Esophagus squamous epithelium (tissue), 5 donors: ENCODE measurements at regions not wholly inside any gene's neighbourhood (a gene's known extent, or its start where the extent isn't known, plus 50 kb on each side); places are given as distances from the start of the nearest gene placed in this dataset.

Experiments
- DNase-seq: peaks from one replicate; lab custom pipeline; 2025; lab: John Stamatoyannopoulos, UW
- H3K27ac ChIP-seq, 4 donors: fragments of 200-600 bp; sonication (generic); one replicate each; pipeline ENCODE4 v1.5.1; 2016 to 2019; ENCODE audit warnings: mild to moderate bottlenecking in 1 of 4
- H3K27me3 ChIP-seq, 4 donors: fragments of 200-600 bp; sonication (generic); 1 replicate in 3 of 4; 2 replicates in 1 of 4; pipeline versions ENCODE4 v1.5.1 to v1.6.0; 2017 to 2021; ENCODE audit warnings: antibody characterized with exemption in 1 of 4
- H3K36me3 ChIP-seq, 3 donors: fragments of 200-600 bp; sonication (generic); one replicate each; pipeline ENCODE4 v1.5.1; 2016 to 2019
- H3K4me1 ChIP-seq, 3 donors: fragments of 200-600 bp; sonication (generic); one replicate each; pipeline ENCODE4 v1.5.1; 2017 to 2019
- H3K4me3 ChIP-seq, 4 donors: fragments of 200-600 bp; sonication (generic); 1 replicate in 3 of 4; 2 replicates in 1 of 4; pipeline ENCODE4 v1.5.1; 2016 to 2019; ENCODE audit warnings: mild to moderate bottlenecking in 2 of 4, moderate library complexity in 1 of 4
- H3K9me3 ChIP-seq, 3 donors: fragments of 200-600 bp; sonication (generic); one replicate each; pipeline ENCODE4 v1.5.1; 2016 to 2019
- CTCF ChIP-seq, 6 experiments: fragments of 450-650 bp in 4 of 6; fragments of 200-600 bp in 2 of 6; sonication (generic) in 2 of 6; IDR thresholded peaks; one replicate each; pipeline ENCODE4 v1.5.1; 2016 to 2019; ENCODE audit warnings: antibody characterized with exemption in 6 of 6, mild to moderate bottlenecking in 4 of 6, moderate library complexity in 4 of 6
- POLR2A ChIP-seq, 4 donors: fragments of 450-650 bp; IDR thresholded peaks; one replicate each; pipeline ENCODE4 v1.6.1; 2017; ENCODE audit warnings: antibody characterized with exemption in 4 of 4, mild to moderate bottlenecking in 4 of 4, moderate library complexity in 3 of 4
- WGBS, 2 donors: methylation state at CpG; one replicate each; pipeline ENCODE4 v1.1.5; 2018; 5-methylcytosine and 5-hydroxymethylcytosine counted together
- intact Hi-C: fragments of 100-400 bp; cut with DNase I; formaldehyde crosslinking; loops from one replicate; pipeline ENCODE4 v1.15.0; 2022
- donor health status: DM: yes; HTN: yes; CAD: no.

GRCh38 chr3:13133471-13133981 lies 60.3 kb upstream of the IQSEC1 start:
- TF ChIP-seq POLR2A (IDR thresholded peaks at IDR 0.05) (no peak), CTCF (IDR thresholded peaks at IDR 0.05) (no peak)

GRCh38 chr3:13132731-13133410 lies 59.6 kb upstream of the IQSEC1 start:
- DNase-seq = no peak
- no peaks in the 10 kb centered on the region for H3K9me3 ChIP-seq
- H3K4me1 ChIP-seq = no peaks in the 10 kb centered on the region
- no peak overlapping the region for H3K27ac ChIP-seq
- intact Hi-C loops = no loop called here
- WGBS, 2 donors = 48 to 53% methylated on average over 5 of the region's 6 CpGs
- H3K4me3 ChIP-seq = no peak overlapping the region
- H3K36me3 ChIP-seq = no peaks in the 10 kb centered on the region
- H3K27me3 ChIP-seq = peaks cover 0 to 16% (median 0%) of the 10 kb centered on the region in 4 donors
- TF ChIP-seq POLR2A (IDR thresholded peaks at IDR 0.05) (no peak), CTCF (IDR thresholded peaks at IDR 0.05) (no peak)

More at GRCh38 chr3:13133471-13133981, 60.3 kb upstream of the IQSEC1 start:
- Histone ChIP-seq H3K4me1 (no peaks in the 10 kb centered on the region), H3K4me3 (no peak overlapping the region), H3K36me3 (no peaks in the 10 kb centered on the region), H3K9me3 (no peaks in the 10 kb centered on the region), H3K27ac (no peak overlapping the region), H3K27me3 (peaks cover 0 to 16% (median 0%) of the 10 kb centered on the region in 4 donors)
- 69 to 83% methylated on average over 9 to 13 of the region's 14 CpGs for WGBS, 2 donors
- intact Hi-C loops = no loop called here
- DNase-seq = no peak

GRCh38 chr3:13132281-13132680 lies 59.1 kb upstream of the IQSEC1 start:
- 56 to 69% methylated on average over 4 of the region's 4 CpGs for WGBS, 2 donors
- Histone ChIP-seq H3K4me3 (no peak overlapping the region), H3K27ac (no peak overlapping the region), H3K27me3 (peaks cover 0 to 16% (median 0%) of the 10 kb centered on the region in 4 donors), H3K4me1 (no peaks in the 10 kb centered on the region), H3K9me3 (no peaks in the 10 kb centered on the region), H3K36me3 (no peaks in the 10 kb centered on the region)
- DNase-seq = no peak
- intact Hi-C loops = no loop called here
- TF ChIP-seq CTCF (IDR thresholded peaks at IDR 0.05) = no peak

GRCh38 chr3:13130464-13131193 lies 57.4 kb upstream of the IQSEC1 start:
- no peak for DNase-seq
- H3K9me3 ChIP-seq = no peaks in the 10 kb centered on the region
- WGBS, 2 donors = 70% methylated on average over 3 of the region's 3 CpGs
- H3K4me1 ChIP-seq = no peaks in the 10 kb centered on the region
- H3K4me3 ChIP-seq = no peak overlapping the region
- no peak overlapping the region for H3K27ac ChIP-seq
- no peaks in the 10 kb centered on the region for H3K36me3 ChIP-seq
- TF ChIP-seq CTCF (IDR thresholded peaks at IDR 0.05) = no peak
- no peak for TF ChIP-seq POLR2A (IDR thresholded peaks at IDR 0.05)
- peaks cover 0 to 4% (median 0%) of the 10 kb centered on the region in 4 donors for H3K27me3 ChIP-seq
- intact Hi-C loops = no loop called here
